Cardiac fibroblast (primary cell): ENCODE measurements at regions not wholly inside any gene's neighbourhood (a gene's known extent, or its start where the extent isn't known, plus 50 kb on each side); places are given as distances from the start of the nearest gene placed in this dataset.

ENCODE experiments used
- DNase-seq, 2 donors: peaks; one replicate each; pipeline versions ENCODE4 v3.0.0 to v3.0.0-alpha.2; 2010; ENCODE audit warnings: low read depth in 2 of 2
- H3K4me3 ChIP-seq, 2 donors: replicated peaks in 1 of 2; 1 replicate in 1 of 2; 2 replicates in 1 of 2; pipeline ENCODE4 v1.5.1; 2011; ENCODE audit warnings: low read depth in 2 of 2, low read length in 2 of 2, mild to moderate bottlenecking in 2 of 2, moderate library complexity in 1 of 2
- CTCF ChIP-seq: IDR thresholded peaks from one replicate; pipeline ENCODE4 v1.5.1; 2011; ENCODE audit warnings: low read depth, mild to moderate bottlenecking, low read length, inconsistent platforms

- TF ChIP-seq CTCF: no peak
- DNase-seq: no peak
- no peak overlapping the region for H3K4me3 ChIP-seq
Observed at GRCh38 chr10:107728807-107729206, 564.3 kb upstream of the SORCS1 start.

GRCh38 chr10:107727767-107728317 lies 563.3 kb upstream of the SORCS1 start:
- no peak overlapping the region for H3K4me3 ChIP-seq
- peak; percentile 15 to 31 for DNase-seq
- no peak for TF ChIP-seq CTCF

GRCh38 chr10:107718864-107719263 lies 554.4 kb upstream of the SORCS1 start:
- DNase-seq: peak in 1 of 2 donors; percentile 13
- H3K4me3 ChIP-seq: no peak overlapping the region
- TF ChIP-seq CTCF: no peak

GRCh38 chr10:107717046-107717445 lies 552.5 kb upstream of the SORCS1 start:
- no peak for TF ChIP-seq CTCF
- H3K4me3 ChIP-seq: no peak overlapping the region
- DNase-seq: no peak

GRCh38 chr10:107715565-107715964 lies 551.1 kb upstream of the SORCS1 start:
- no peak for TF ChIP-seq CTCF
- no peak for DNase-seq
- no peak overlapping the region for H3K4me3 ChIP-seq

- DNase-seq: no peak
- no peak for TF ChIP-seq CTCF
- no peak overlapping the region for H3K4me3 ChIP-seq
Observed at GRCh38 chr10:107708981-107709380, 544.5 kb upstream of the SORCS1 start.

- no peak overlapping the region for H3K4me3 ChIP-seq
- no peak for TF ChIP-seq CTCF
- no peak for DNase-seq
Observed at GRCh38 chr10:107706096-107706725, 541.7 kb upstream of the SORCS1 start.
